Endothelial cell of umbilical vein (primary cell): ENCODE measurements at regions not wholly inside any gene's neighbourhood (a gene's known extent, or its start where the extent isn't known, plus 50 kb on each side); places are given as distances from the start of the nearest gene placed in this dataset.

Experiments used
- BruUV-seq: library from RNA; stranded (reverse); fragments of 400-500 nt; replicated peaks from 2 replicates; lab custom pipeline; 2021; lab: Mats Ljungman, UMichigan
- CTCF ChIA-PET: fragments of 300-600, 350-600 bp; sonication (Branson Sonifier 250); formaldehyde crosslinking; loops from one replicate; lab custom pipeline; 2021; ENCODE audit warnings: antibody characterized with exemption, inconsistent platforms; lab: Charles Lee
- POLR2A ChIA-PET: fragments of 300-600, 350-600 bp; sonication (Branson Sonifier 250); formaldehyde crosslinking; loops from one replicate; lab custom pipeline; 2021; ENCODE audit warnings: antibody characterized with exemption, inconsistent platforms; lab: Charles Lee
- DNase-seq: peaks from one replicate; pipeline ENCODE4 v3.0.0-alpha.2; 2011; ENCODE audit warnings: low read depth, low spot score
- FAIRE-seq: peaks from 2 replicates; lab custom pipeline; 2011; peaks lifted over from hg19 to GRCh38; lab: Jason Lieb, UNC
- H2AFZ ChIP-seq: 2 replicates; pipeline ENCODE4 v1.6.0; 2012; ENCODE audit warnings: low read depth, low read length, control low read depth, inconsistent platforms
- H3K27ac ChIP-seq: 2 replicates; pipeline ENCODE4 v1.5.1; 2011; ENCODE audit warnings: low read depth, mild to moderate bottlenecking, control low read depth, low read length, moderate library complexity; ENCODE audit not compliant: insufficient read depth
- H3K27me3 ChIP-seq, 2 experiments: 2 replicates each; pipeline versions ENCODE4 v1.6.0 to v1.6.1; 2011; ENCODE audit warnings: low read length in 2 of 2, mixed read lengths in 1 of 2; ENCODE audit not compliant: control insufficient read depth in 2 of 2, insufficient read depth in 2 of 2
- H3K36me3 ChIP-seq, 2 experiments: 2 replicates in 1 of 2; 3 replicates in 1 of 2; pipeline ENCODE4 v1.5.1; 2011; ENCODE audit warnings: low read length in 2 of 2, mild to moderate bottlenecking in 1 of 2, moderate library complexity in 1 of 2; ENCODE audit not compliant: control insufficient read depth in 2 of 2, insufficient read depth in 2 of 2; ENCODE audit errors: extremely low read depth in 1 of 2
- H3K4me1 ChIP-seq: 3 replicates; pipeline ENCODE4 v1.5.1; 2011; ENCODE audit warnings: mild to moderate bottlenecking, low read length; ENCODE audit not compliant: control insufficient read depth, insufficient read depth; ENCODE audit errors: extremely low read depth
- H3K4me2 ChIP-seq: 2 replicates; pipeline ENCODE4 v1.6.1; 2011; ENCODE audit warnings: low read length, control low read depth, mixed read lengths; ENCODE audit not compliant: insufficient read depth
- H3K4me3 ChIP-seq, 3 experiments: fragments of 200-600 bp in 1 of 3; sonication (generic), shearing (Covaris generic) in 1 of 3; replicated peaks in 1 of 3; 2 replicates each; pipeline ENCODE4 v1.5.1; 2011 to 2016; ENCODE audit warnings: control low read depth in 3 of 3, low read length in 3 of 3, mild to moderate bottlenecking in 2 of 3, inconsistent platforms in 1 of 3, low read depth in 1 of 3, moderate library complexity in 1 of 3; ENCODE audit not compliant: insufficient read depth in 1 of 3
- H3K79me2 ChIP-seq: 2 replicates; pipeline ENCODE4 v1.6.0; 2012; ENCODE audit warnings: low read length, inconsistent platforms; ENCODE audit not compliant: control insufficient read depth, insufficient read depth
- H3K9ac ChIP-seq: replicated peaks from 2 replicates; pipeline ENCODE3; 2011; ENCODE audit warnings: low read length, control low read depth; ENCODE audit not compliant: insufficient read depth; ENCODE audit errors: extremely low read depth
- H3K9me1 ChIP-seq: replicated peaks from 3 replicates; pipeline ENCODE4 v1.6.0; 2011; ENCODE audit warnings: mild to moderate bottlenecking, low read length; ENCODE audit not compliant: control insufficient read depth, insufficient read depth; ENCODE audit errors: extremely low read depth
- H3K9me3 ChIP-seq: replicated peaks from 2 replicates; pipeline ENCODE4 v1.5.1; 2012; ENCODE audit warnings: low read length, inconsistent platforms; ENCODE audit not compliant: control insufficient read depth, insufficient read depth
- H4K20me1 ChIP-seq: replicated peaks from 2 replicates; pipeline ENCODE3; 2011; ENCODE audit warnings: mild to moderate bottlenecking, low read length; ENCODE audit not compliant: control insufficient read depth, insufficient read depth; ENCODE audit errors: extremely low read depth
- CTCF ChIP-seq, 2 donors: IDR thresholded peaks; 1 replicate in 1 of 2; 2 replicates in 1 of 2; pipeline ENCODE4 v1.5.1; 2011; ENCODE audit warnings: low read length in 2 of 2, mild to moderate bottlenecking in 2 of 2, moderate library complexity in 2 of 2, control low read depth in 1 of 2, inconsistent platforms in 1 of 2, low read depth in 1 of 2; ENCODE audit not compliant: insufficient read depth in 1 of 2; ENCODE audit errors: extremely low read depth in 1 of 2
- EZH2 ChIP-seq: IDR thresholded peaks from 2 replicates; pipeline ENCODE4 v1.6.1; 2012; ENCODE audit warnings: borderline replicate concordance, low read depth, mild to moderate bottlenecking, moderate library complexity, low read length, inconsistent platforms; ENCODE audit not compliant: severe bottlenecking
- FOS ChIP-seq: IDR thresholded peaks from 2 replicates; pipeline ENCODE4 v1.6.1; 2011; ENCODE audit warnings: mild to moderate bottlenecking, low read length, moderate library complexity, borderline replicate concordance; ENCODE audit not compliant: insufficient read depth
- GATA2 ChIP-seq: IDR thresholded peaks from 2 replicates; pipeline ENCODE4 v1.7.0; 2011; ENCODE audit warnings: low read depth, mild to moderate bottlenecking, moderate library complexity, mixed read lengths, low read length; ENCODE audit not compliant: insufficient read length, insufficient read depth
- JUN ChIP-seq: IDR thresholded peaks from 2 replicates; pipeline ENCODE4 v1.6.1; 2011; ENCODE audit warnings: borderline replicate concordance, low read depth; ENCODE audit not compliant: insufficient read length, insufficient read depth
- MAX ChIP-seq: IDR thresholded peaks from 2 replicates; pipeline ENCODE4 v1.6.1; 2011; ENCODE audit not compliant: insufficient read depth, insufficient read length
- MYC ChIP-seq: IDR thresholded peaks from one replicate; pipeline ENCODE4 v1.6.1; 2011; ENCODE audit warnings: mild to moderate bottlenecking, low read depth, low read length
- POLR2A ChIP-seq: IDR thresholded peaks from 2 replicates; pipeline ENCODE4 v1.6.1; 2012; ENCODE audit warnings: low read depth, mild to moderate bottlenecking, control low read depth, low read length
- POLR2AphosphoS5 ChIP-seq: IDR thresholded peaks from 2 replicates; pipeline ENCODE4 v1.6.1; 2012; ENCODE audit warnings: low read depth, mild to moderate bottlenecking, control low read depth, low read length, moderate library complexity; ENCODE audit not compliant: insufficient read depth
- dilution Hi-C: fragments of 300-500 bp; cut with MboI; formaldehyde crosslinking; loops from one replicate; pipeline ENCODE4 v1.15.0; 2019; ENCODE audit warnings: low sequenced_read_pairs; ENCODE audit not compliant: extremely low pct_ligation_motif_present
- intact Hi-C: fragments of 100-400 bp; cut with micrococcal nuclease; formaldehyde crosslinking; loops from one replicate; pipeline ENCODE4 v1.10.0; 2022

GRCh38 chr9:26058111-26058895, 380.1 kb upstream of the TUSC1 start:
- no TSS peak for BruUV-seq
- Histone ChIP-seq H3K9me1 (no peaks in the 10 kb centered on the region), H3K4me3 (no peak overlapping the region), H2AFZ (no peak overlapping the region), H3K36me3 (no peaks in the 10 kb centered on the region), H3K27me3 (peaks cover 0 to 3% of the 10 kb centered on the region in 2 experiments), H3K4me1 (peaks cover 8% of the 10 kb centered on the region), H4K20me1 (no peaks in the 10 kb centered on the region), H3K4me2 (no peak overlapping the region), H3K27ac (no peak overlapping the region), H3K9ac (no peak overlapping the region), H3K79me2 (no peaks in the 10 kb centered on the region), H3K9me3 (no peaks in the 10 kb centered on the region)
- ChIA-PET CTCF (interaction anchor here (1.6 kb wide), 1 partner anchor 268 kb away, joined by 3 read pairs; no protein-coding TSS in a partner anchor), POLR2A (no interaction called here)
- intact Hi-C loops = no loop called here
- DNase-seq = no peak
- FAIRE-seq = no peak
- TF ChIP-seq MYC (no peak), JUN (no peak), FOS (no peak), POLR2AphosphoS5 (no peak)
- dilution Hi-C loops = no loop called here

- dilution Hi-C loops = no loop called here
- Histone ChIP-seq H3K9ac (no peak overlapping the region), H3K4me3 (no peak overlapping the region), H3K4me2 (no peak overlapping the region), H3K79me2 (no peaks in the 10 kb centered on the region), H3K27ac (no peak overlapping the region), H2AFZ (no peak overlapping the region), H3K9me1 (no peaks in the 10 kb centered on the region), H4K20me1 (no peaks in the 10 kb centered on the region), H3K27me3 (no peaks in the 10 kb centered on the region), H3K4me1 (peaks cover 8% of the 10 kb centered on the region), H3K9me3 (no peaks in the 10 kb centered on the region), H3K36me3 (no peaks in the 10 kb centered on the region)
- TF ChIP-seq CTCF (IDR thresholded peaks at IDR 0.05; ENCODE audit: extremely low read depth in 1 of 2, insufficient read depth in 1 of 2, low read depth in 1 of 2, low read length in 2 of 2) = no peak
- TF ChIP-seq JUN = no peak
- TF ChIP-seq EZH2 = no peak
- no peak for TF ChIP-seq POLR2AphosphoS5
- TF ChIP-seq GATA2 = no peak
- no peak for TF ChIP-seq MYC
- TF ChIP-seq POLR2A = no peak
- no peak for TF ChIP-seq MAX
- no peak for TF ChIP-seq FOS
- BruUV-seq = no TSS peak
- ChIA-PET POLR2A (no interaction called here), CTCF (interaction anchor here (1.4 to 1.6 kb wide), 2 partner anchors 13 to 270 kb away, joined by 3 to 5 read pairs; no protein-coding TSS in a partner anchor)
- intact Hi-C loops = no loop called here
- FAIRE-seq = no peak
- no peak for DNase-seq
Measured at GRCh38 chr9:26057050-26057449, 378.8 kb upstream of the TUSC1 start.
